ENCODE measurements at regions not wholly inside any gene's neighbourhood (a gene's known extent, or its start where the extent isn't known, plus 50 kb on each side); places are given as distances from the start of the nearest gene placed in this dataset.

DNA sequence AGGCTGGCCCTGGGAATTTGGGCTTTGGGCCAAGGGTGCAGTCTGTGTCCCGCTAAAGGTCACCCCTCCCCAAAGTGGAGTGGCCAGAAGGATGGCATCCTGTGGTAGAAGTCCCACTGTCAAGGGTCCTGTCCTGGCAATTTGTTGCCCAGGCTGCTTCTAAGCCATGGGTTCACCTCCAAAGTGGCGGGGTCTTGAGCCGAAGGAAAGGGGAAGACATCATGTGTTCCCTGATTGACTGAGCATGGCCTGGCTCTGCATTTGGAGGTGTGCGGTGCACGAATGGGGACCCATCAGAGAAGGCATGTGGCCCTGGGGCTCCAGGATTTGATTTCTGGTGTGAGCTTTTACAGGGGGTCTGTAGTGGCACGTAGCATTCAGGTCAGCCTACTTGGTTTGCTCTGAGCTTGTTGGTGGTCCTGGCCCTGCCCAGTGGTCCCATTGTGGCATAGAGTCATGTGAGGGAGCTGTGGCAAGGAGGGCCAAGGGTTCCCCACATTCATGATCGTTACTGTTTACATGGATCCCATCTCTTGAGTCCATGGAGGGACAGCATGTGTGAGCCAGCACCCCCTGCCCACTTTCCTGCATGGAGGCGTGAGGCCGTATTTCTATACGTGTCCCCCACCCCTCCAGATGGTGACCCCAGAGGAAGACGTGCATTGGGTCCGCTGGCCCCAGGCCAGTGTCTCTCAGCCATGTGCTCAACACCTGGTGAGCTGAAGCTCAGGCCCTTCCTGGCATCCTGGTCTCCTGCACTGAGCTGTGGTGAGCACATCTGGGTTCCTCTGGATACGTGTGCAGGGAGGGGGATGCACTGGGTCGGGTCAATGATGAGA lies 225.1 kb downstream of the SNRPN start:
- TF ChIP-seq EZH2phosphoT487 (IDR thresholded peaks at IDR 0.05; ENCODE audit: borderline replicate concordance): no peak
- TF ChIP-seq, protein P1, sequence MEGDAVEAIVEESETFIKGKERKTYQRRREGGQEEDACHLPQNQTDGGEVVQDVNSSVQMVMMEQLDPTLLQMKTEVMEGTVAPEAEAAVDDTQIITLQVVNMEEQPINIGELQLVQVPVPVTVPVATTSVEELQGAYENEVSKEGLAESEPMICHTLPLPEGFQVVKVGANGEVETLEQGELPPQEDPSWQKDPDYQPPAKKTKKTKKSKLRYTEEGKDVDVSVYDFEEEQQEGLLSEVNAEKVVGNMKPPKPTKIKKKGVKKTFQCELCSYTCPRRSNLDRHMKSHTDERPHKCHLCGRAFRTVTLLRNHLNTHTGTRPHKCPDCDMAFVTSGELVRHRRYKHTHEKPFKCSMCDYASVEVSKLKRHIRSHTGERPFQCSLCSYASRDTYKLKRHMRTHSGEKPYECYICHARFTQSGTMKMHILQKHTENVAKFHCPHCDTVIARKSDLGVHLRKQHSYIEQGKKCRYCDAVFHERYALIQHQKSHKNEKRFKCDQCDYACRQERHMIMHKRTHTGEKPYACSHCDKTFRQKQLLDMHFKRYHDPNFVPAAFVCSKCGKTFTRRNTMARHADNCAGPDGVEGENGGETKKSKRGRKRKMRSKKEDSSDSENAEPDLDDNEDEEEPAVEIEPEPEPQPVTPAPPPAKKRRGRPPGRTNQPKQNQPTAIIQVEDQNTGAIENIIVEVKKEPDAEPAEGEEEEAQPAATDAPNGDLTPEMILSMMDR (conservative IDR thresholded peaks at IDR 0.05; ENCODE audit: low read length): no peak
- Histone ChIP-seq H3K9me3 (ENCODE audit: insufficient read depth, low read depth, low read length) (peaks cover 16% of the 10 kb centered on the region; the same call in 1 of the 2 replicates), H3F3A (ENCODE audit: low read depth) (no peaks in the 10 kb centered on the region)

DNA sequence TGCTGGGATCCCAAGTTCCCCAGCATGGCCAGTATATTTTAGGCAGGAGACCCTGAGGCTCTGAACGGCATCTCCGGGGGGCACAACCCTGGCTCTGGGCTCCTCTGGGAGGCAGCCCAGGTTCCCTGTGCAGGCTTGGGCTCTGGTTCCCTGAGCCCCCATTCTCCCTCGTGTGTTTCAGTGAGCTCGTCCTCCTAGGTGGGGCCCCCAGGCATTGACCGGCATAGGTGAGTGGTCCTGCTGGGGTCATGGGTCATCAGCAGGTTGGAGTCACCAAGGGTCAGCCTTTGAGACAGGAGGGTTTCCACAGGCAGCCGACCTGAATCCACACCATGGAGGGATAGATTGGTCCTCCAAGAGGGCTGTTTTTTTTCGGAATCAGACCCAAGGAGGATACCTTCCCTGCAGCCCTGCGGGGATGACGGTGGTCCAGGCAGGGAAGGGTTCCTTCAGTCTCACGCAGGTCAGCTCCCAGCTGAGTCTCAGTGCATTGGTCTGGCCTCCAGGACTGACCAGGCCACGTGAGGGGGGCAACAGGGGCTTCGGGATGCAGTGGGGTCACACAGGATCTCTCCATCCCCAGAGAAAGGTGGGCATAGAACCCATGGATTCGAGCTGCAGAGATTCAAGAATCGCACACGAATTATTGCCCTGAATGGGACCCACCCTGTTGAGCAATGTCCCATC lies 226.0 kb downstream of the SNRPN start:
- no peak overlapping the region for H3K4me2 ChIP-seq (ENCODE audit: low read depth, low read length, poor library complexity, severe bottlenecking)
- H3K9me2 ChIP-seq (replicated peaks; ENCODE audit: low read depth, low read length): no peaks in the 10 kb centered on the region
- no peaks in the 10 kb centered on the region for H3K36me3 ChIP-seq (ENCODE audit: insufficient read depth, low read length)
- H3K79me2 ChIP-seq (ENCODE audit: insufficient read depth, low read length): no peaks in the 10 kb centered on the region
- no peaks in the 10 kb centered on the region for H3F3A ChIP-seq (ENCODE audit: low read depth)
- H3K27me3 ChIP-seq (ENCODE audit: insufficient read depth, low read length, poor library complexity, severe bottlenecking): no peaks in the 10 kb centered on the region
- no peaks in the 10 kb centered on the region for H3K4me1 ChIP-seq (ENCODE audit: insufficient read depth, low read length, poor library complexity, severe bottlenecking)
- H3K4me3 ChIP-seq (ENCODE audit: low read length, poor library complexity, severe bottlenecking): no peak overlapping the region
- no peak overlapping the region for H3K9ac ChIP-seq (ENCODE audit: low read depth, low read length, poor library complexity, severe bottlenecking)
- peaks cover 16% of the 10 kb centered on the region; the same call in 1 of the 2 replicates for H3K9me3 ChIP-seq (ENCODE audit: insufficient read depth, low read depth, low read length)
- H4K20me1 ChIP-seq (ENCODE audit: insufficient read depth, low read length, poor library complexity, severe bottlenecking): no peaks in the 10 kb centered on the region
- TF ChIP-seq EZH2phosphoT487 (IDR thresholded peaks at IDR 0.05; ENCODE audit: borderline replicate concordance): no peak
- TF ChIP-seq, protein P1 (conservative IDR thresholded peaks at IDR 0.05; ENCODE audit: low read length): no peak
- H2AFZ ChIP-seq (ENCODE audit: low read length): no peak overlapping the region

More for the DNA sequence above, 225.1 kb downstream of the SNRPN start:
- H3K4me2 ChIP-seq (ENCODE audit: low read depth, low read length, poor library complexity, severe bottlenecking): no peak overlapping the region
- no peaks in the 10 kb centered on the region for H3K4me1 ChIP-seq (ENCODE audit: insufficient read depth, low read length, poor library complexity, severe bottlenecking)
- H3K9me2 ChIP-seq (replicated peaks; ENCODE audit: low read depth, low read length): no peaks in the 10 kb centered on the region
- H3K36me3 ChIP-seq (ENCODE audit: insufficient read depth, low read length): no peaks in the 10 kb centered on the region
- H3K4me3 ChIP-seq (ENCODE audit: low read length, poor library complexity, severe bottlenecking): no peak overlapping the region
- no peak overlapping the region for H2AFZ ChIP-seq (ENCODE audit: low read length)
- H3K27me3 ChIP-seq (ENCODE audit: insufficient read depth, low read length, poor library complexity, severe bottlenecking): no peaks in the 10 kb centered on the region
- H3K79me2 ChIP-seq (ENCODE audit: insufficient read depth, low read length): no peaks in the 10 kb centered on the region
- H4K20me1 ChIP-seq (ENCODE audit: insufficient read depth, low read length, poor library complexity, severe bottlenecking): no peaks in the 10 kb centered on the region
- H3K9ac ChIP-seq (ENCODE audit: low read depth, low read length, poor library complexity, severe bottlenecking): no peak overlapping the region

DNA sequence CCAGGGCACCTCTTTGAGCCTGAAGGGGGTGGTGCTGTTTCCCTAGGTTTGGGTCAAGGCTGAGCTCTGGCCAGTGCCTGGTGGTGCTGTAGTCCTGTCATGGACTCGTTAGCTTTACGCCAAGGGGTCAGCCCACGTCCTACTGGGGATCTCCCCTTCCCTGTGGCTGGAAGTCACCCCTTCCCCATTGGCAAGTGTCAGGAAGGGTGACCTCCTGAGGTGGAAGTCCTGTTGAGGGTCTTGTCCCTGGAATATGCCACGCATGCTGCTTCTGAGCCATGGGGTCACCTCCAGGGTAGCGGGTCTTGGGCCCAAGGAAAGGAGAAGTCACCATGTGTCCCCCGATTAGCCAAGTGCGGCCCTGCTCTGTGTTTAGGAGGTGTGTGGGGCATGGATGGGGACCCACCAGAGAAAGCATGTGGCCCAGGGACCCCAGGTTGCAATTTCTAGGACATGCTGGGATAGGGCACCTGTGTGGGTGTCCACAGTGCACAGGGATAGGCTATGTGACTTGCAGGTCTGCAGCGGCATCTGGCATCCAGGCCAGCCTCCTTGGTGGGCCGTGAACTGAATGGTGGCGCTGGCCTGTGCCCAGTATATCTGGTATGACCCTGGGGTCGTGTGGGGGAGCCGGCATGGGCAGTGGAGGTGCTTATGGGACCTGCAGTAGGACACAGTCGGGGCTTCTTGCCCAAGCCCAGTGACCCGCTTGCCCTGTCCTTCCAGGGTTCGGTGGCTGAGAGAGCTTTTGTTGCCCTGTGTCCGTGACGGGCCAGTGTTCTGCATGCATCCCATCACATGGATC lies 226.7 kb downstream of the SNRPN start:
- no peaks in the 10 kb centered on the region for H3K27me3 ChIP-seq (ENCODE audit: insufficient read depth, low read length, poor library complexity, severe bottlenecking)

More for the DNA sequence above, 226.7 kb downstream of the SNRPN start:
- no peak overlapping the region for H3K4me2 ChIP-seq (ENCODE audit: low read depth, low read length, poor library complexity, severe bottlenecking)
- H3K4me3 ChIP-seq (ENCODE audit: low read length, poor library complexity, severe bottlenecking): no peak overlapping the region
- H3K79me2 ChIP-seq (ENCODE audit: insufficient read depth, low read length): no peaks in the 10 kb centered on the region
- H3K36me3 ChIP-seq (ENCODE audit: insufficient read depth, low read length): no peaks in the 10 kb centered on the region
- H4K20me1 ChIP-seq (ENCODE audit: insufficient read depth, low read length, poor library complexity, severe bottlenecking): no peaks in the 10 kb centered on the region
- H3F3A ChIP-seq (ENCODE audit: low read depth): no peaks in the 10 kb centered on the region
- no peak overlapping the region for H3K9ac ChIP-seq (ENCODE audit: low read depth, low read length, poor library complexity, severe bottlenecking)
- H2AFZ ChIP-seq (ENCODE audit: low read length): no peak overlapping the region
- TF ChIP-seq, protein P1 (conservative IDR thresholded peaks at IDR 0.05; ENCODE audit: low read length): no peak
- TF ChIP-seq EZH2phosphoT487 (IDR thresholded peaks at IDR 0.05; ENCODE audit: borderline replicate concordance): no peak
- H3K4me1 ChIP-seq (ENCODE audit: insufficient read depth, low read length, poor library complexity, severe bottlenecking): no peaks in the 10 kb centered on the region
- H3K9me2 ChIP-seq (replicated peaks; ENCODE audit: low read depth, low read length): no peaks in the 10 kb centered on the region
- H3K9me3 ChIP-seq (ENCODE audit: insufficient read depth, low read depth, low read length): peaks cover 21% of the 10 kb centered on the region; the same call in 1 of the 2 replicates
